Stimulated activated effector memory CD8-positive, alpha-beta T cell treated with anti-CD3 and anti-CD28 coated beads, Interleukin-12 subunit alpha, Interleukin-12 subunit beta, amount 100 ng/mL, for 72 hours (primary cell): ENCODE measurements at regions not wholly inside any gene's neighbourhood (a gene's known extent, or its start where the extent isn't known, plus 50 kb on each side); places are given as distances from the start of the nearest gene placed in this dataset.
A peak's percentile ranks its signal among the peaks of the same experiment; 100 is the strongest.

Source experiments
- ATAC-seq: fragments of 150-1000 bp; cut with Tn5 transposase; 2 replicates; pipeline ENCODE4 v1.10.0; 2021
- DNase-seq, 2 donors: peaks; one replicate each; pipeline ENCODE4 v3.0.0; 2021 to 2022; ENCODE audit warnings: low spot score in 2 of 2
- H3K27ac Mint-ChIP-seq: one replicate; pipeline ENCODE4 v1.8.0; 2022; ENCODE audit warnings: mild to moderate bottlenecking, mixed read lengths
- H3K36me3 Mint-ChIP-seq: one replicate; pipeline ENCODE4 v1.8.0; 2022; ENCODE audit warnings: mild to moderate bottlenecking, mixed read lengths
- H3K4me1 Mint-ChIP-seq: one replicate; pipeline ENCODE4 v1.8.0; 2022; ENCODE audit warnings: mixed read lengths
- H3K4me3 Mint-ChIP-seq: one replicate; pipeline ENCODE4 v1.8.0; 2022; ENCODE audit warnings: mild to moderate bottlenecking, mixed read lengths
- H3K9me3 Mint-ChIP-seq: one replicate; pipeline ENCODE4 v1.8.0; 2022; ENCODE audit warnings: mixed read lengths

- peaks cover 73% of the 10 kb centered on the region for H3K4me1 Mint-ChIP-seq
- peaks cover 1% of the 10 kb centered on the region for H3K36me3 Mint-ChIP-seq
- no peaks in the 10 kb centered on the region for H3K9me3 Mint-ChIP-seq
- H3K27ac Mint-ChIP-seq: peak overlapping the region; percentile 32
- ATAC-seq (no peak), DNase-seq (no peak)
- no peak overlapping the region for H3K4me3 Mint-ChIP-seq
These were observed 77.2 kb downstream of the KLF12 start for GRCh38 chr13:74056801-74057542.

DNA sequence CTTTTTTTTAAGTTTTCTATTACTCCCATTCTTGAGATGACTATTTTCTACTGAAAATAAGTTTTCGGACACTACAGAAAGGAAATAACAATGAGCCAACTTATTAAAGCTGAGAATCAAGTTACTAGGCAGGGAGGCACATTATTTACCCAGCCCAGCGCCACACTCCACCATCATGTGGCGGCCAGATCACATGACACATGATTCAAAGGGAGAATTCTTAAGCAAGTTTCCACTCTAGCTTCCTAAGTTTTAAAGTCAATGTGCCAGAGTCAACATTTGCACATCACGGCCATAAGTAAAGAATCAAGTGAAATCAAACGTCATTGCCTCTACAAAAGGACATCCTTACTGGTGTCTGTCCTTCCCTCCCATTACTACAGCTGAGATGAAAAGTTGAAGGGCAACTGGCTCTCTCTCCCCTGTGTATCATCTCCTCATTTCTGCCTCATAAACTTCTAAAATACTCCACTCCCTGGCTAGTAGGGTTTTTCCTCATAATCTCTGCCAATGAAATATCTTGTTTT lies 81.7 kb downstream of the KLF12 start:
- peaks cover 87% of the 10 kb centered on the region for H3K4me1 Mint-ChIP-seq
- no peak for ATAC-seq
- no peak overlapping the region for H3K4me3 Mint-ChIP-seq
- no peak overlapping the region for H3K27ac Mint-ChIP-seq
- no peaks in the 10 kb centered on the region for H3K36me3 Mint-ChIP-seq
- DNase-seq: no peak
- no peaks in the 10 kb centered on the region for H3K9me3 Mint-ChIP-seq

DNA sequence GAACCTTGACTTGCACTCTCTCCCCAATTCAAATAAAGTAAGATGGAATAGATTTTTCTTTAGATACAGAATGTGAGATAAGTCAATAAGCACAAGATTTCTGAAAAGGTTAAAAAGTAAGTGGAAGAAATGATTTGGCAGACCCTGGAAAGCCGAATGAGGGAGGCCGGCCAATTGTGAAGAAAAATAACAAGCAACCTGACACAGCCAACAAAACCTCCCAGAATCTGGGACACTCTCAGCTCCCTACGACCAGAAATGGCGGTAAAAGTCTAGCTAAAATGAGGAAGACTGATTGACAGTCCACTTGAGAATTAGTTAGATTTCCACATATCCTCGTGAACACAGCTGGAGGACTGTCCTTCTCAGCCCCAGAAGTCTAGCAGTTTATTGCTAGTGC lies 85.4 kb downstream of the KLF12 start:
- DNase-seq (no peak), ATAC-seq (no peak)
- H3K4me1 Mint-ChIP-seq: peaks cover 73% of the 10 kb centered on the region
- H3K4me3 Mint-ChIP-seq: no peak overlapping the region
- no peaks in the 10 kb centered on the region for H3K9me3 Mint-ChIP-seq
- no peak overlapping the region for H3K27ac Mint-ChIP-seq
- H3K36me3 Mint-ChIP-seq: no peaks in the 10 kb centered on the region

GRCh38 chr13:74047931-74048600 lies 86.1 kb downstream of the KLF12 start:
- Mint-ChIP-seq H3K36me3 (no peaks in the 10 kb centered on the region), H3K4me3 (no peak overlapping the region), H3K9me3 (no peaks in the 10 kb centered on the region), H3K27ac (no peak overlapping the region), H3K4me1 (peaks cover 74% of the 10 kb centered on the region)
- ATAC-seq: no peak
- no peak for DNase-seq

- Mint-ChIP-seq H3K9me3 (no peaks in the 10 kb centered on the region), H3K4me1 (peaks cover 76% of the 10 kb centered on the region), H3K27ac (no peak overlapping the region), H3K36me3 (no peaks in the 10 kb centered on the region), H3K4me3 (no peak overlapping the region)
- DNase-seq (no peak), ATAC-seq (peak; percentile 70)
These were observed 87.8 kb downstream of the KLF12 start for GRCh38 chr13:74046431-74046830.

GRCh38 chr13:74045583-74045982 lies 88.6 kb downstream of the KLF12 start:
- no peak overlapping the region for H3K4me3 Mint-ChIP-seq
- H3K4me1 Mint-ChIP-seq: peaks cover 75% of the 10 kb centered on the region

GRCh38 chr13:74043237-74043636 lies 91.0 kb downstream of the KLF12 start:
- ATAC-seq: no peak
- H3K36me3 Mint-ChIP-seq: no peaks in the 10 kb centered on the region
- H3K4me1 Mint-ChIP-seq: peaks cover 63% of the 10 kb centered on the region
- no peak for DNase-seq
- H3K9me3 Mint-ChIP-seq: no peaks in the 10 kb centered on the region
- no peak overlapping the region for H3K27ac Mint-ChIP-seq
- no peak overlapping the region for H3K4me3 Mint-ChIP-seq

More at GRCh38 chr13:74045583-74045982, 88.6 kb downstream of the KLF12 start:
- H3K36me3 Mint-ChIP-seq: no peaks in the 10 kb centered on the region
- no peak for ATAC-seq
- no peak for DNase-seq
- H3K9me3 Mint-ChIP-seq: no peaks in the 10 kb centered on the region
- H3K27ac Mint-ChIP-seq: no peak overlapping the region

DNA sequence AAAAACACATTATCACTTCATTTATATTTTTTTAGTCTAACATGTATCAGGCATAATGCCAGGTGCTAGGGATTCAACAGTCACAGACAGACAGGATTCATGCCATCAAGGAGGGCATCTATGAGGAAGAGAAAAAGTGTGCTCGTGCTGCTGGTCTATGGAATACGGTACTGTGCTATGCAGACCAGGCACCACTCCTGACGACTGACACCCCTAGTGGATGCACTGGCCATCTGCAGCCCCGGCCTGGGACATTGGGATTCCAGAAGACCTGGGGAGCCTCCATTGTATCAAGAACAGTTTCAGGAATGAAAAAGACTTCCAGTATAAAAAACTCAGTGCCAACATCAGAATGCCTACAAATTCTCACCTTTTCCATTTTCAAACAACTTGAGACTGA lies 94.0 kb downstream of the KLF12 start:
- H3K9me3 Mint-ChIP-seq: no peaks in the 10 kb centered on the region
- peaks cover 5% of the 10 kb centered on the region for H3K36me3 Mint-ChIP-seq
- H3K4me3 Mint-ChIP-seq: no peak overlapping the region
- H3K27ac Mint-ChIP-seq: no peak overlapping the region
- peaks cover 71% of the 10 kb centered on the region for H3K4me1 Mint-ChIP-seq
- no peak for DNase-seq
- ATAC-seq: peak; percentile 57

DNA sequence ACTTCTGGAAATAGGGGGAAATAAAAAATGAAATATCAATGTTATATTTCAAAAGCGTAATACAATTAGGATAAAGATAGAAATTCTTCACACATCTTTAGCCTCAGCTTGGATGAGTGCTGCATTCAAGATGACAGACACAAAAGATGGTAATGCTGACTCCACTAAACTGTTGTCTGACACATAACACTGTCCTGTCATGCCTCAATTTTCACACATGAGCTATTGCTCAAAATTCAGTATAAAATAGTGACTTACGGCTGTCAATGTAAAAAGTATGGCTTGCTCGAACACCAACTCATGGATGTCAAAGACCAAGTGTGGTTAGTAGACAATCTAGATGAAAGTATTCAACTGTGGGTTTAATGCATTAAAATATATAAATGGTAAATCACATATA lies 94.5 kb downstream of the KLF12 start:
- Mint-ChIP-seq H3K4me1 (peaks cover 69% of the 10 kb centered on the region), H3K36me3 (peaks cover 5% of the 10 kb centered on the region), H3K4me3 (no peak overlapping the region), H3K27ac (no peak overlapping the region), H3K9me3 (no peaks in the 10 kb centered on the region)
- DNase-seq (no peak), ATAC-seq (peak; percentile 62)

DNA sequence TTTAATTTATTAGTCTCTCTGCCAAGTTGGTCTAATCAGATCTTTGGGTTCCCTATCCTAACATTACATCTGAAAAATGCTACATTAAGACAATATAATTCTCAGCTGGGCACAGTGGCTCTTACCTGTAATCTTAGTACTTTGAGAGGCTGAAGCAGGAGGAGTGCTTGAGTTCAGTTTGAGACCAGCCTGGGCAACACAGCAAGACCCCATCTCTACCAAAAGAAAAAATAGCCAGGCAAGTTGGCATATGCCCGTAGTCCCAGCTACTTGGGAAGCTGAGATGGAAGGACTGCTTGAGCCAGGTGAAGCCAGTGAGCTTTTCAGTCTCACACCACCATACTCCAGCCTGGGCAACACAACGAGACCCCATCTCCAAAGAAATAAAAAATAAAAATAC lies 95.0 kb downstream of the KLF12 start:
- no peak for DNase-seq
- no peak for ATAC-seq
- Mint-ChIP-seq H3K4me3 (no peak overlapping the region), H3K36me3 (peaks cover 5% of the 10 kb centered on the region), H3K4me1 (peaks cover 65% of the 10 kb centered on the region), H3K27ac (no peak overlapping the region), H3K9me3 (no peaks in the 10 kb centered on the region)

GRCh38 chr13:74037762-74038161 lies 96.4 kb downstream of the KLF12 start:
- Mint-ChIP-seq H3K36me3 (peaks cover 5% of the 10 kb centered on the region), H3K4me3 (no peak overlapping the region), H3K9me3 (no peaks in the 10 kb centered on the region)

GRCh38 chr13:74036373-74036772 lies 97.8 kb downstream of the KLF12 start:
- H3K9me3 Mint-ChIP-seq: no peaks in the 10 kb centered on the region
- peaks cover 43% of the 10 kb centered on the region for H3K4me1 Mint-ChIP-seq
- peak overlapping the region; percentile 33 for H3K27ac Mint-ChIP-seq
- no peak for ATAC-seq
- DNase-seq: no peak
- H3K4me3 Mint-ChIP-seq: no peak overlapping the region
- peaks cover 5% of the 10 kb centered on the region for H3K36me3 Mint-ChIP-seq

More at GRCh38 chr13:74037762-74038161, 96.4 kb downstream of the KLF12 start:
- no peak for DNase-seq
- no peak overlapping the region for H3K27ac Mint-ChIP-seq
- ATAC-seq: peak; percentile 85
- peaks cover 51% of the 10 kb centered on the region for H3K4me1 Mint-ChIP-seq

- ATAC-seq: no peak
These were observed 98.3 kb downstream of the KLF12 start for GRCh38 chr13:74035896-74036295.

GRCh38 chr13:74032325-74032724 lies 101.9 kb downstream of the KLF12 start:
- Mint-ChIP-seq H3K27ac (no peak overlapping the region), H3K4me1 (peaks cover 36% of the 10 kb centered on the region), H3K4me3 (no peak overlapping the region), H3K9me3 (no peaks in the 10 kb centered on the region), H3K36me3 (peaks cover 5% of the 10 kb centered on the region)
- ATAC-seq (no peak), DNase-seq (no peak)

More at GRCh38 chr13:74035896-74036295, 98.3 kb downstream of the KLF12 start:
- peaks cover 5% of the 10 kb centered on the region for H3K36me3 Mint-ChIP-seq
- no peak overlapping the region for H3K4me3 Mint-ChIP-seq
- peaks cover 39% of the 10 kb centered on the region for H3K4me1 Mint-ChIP-seq
- H3K27ac Mint-ChIP-seq: peak overlapping the region; percentile 33
- DNase-seq: no peak
- no peaks in the 10 kb centered on the region for H3K9me3 Mint-ChIP-seq

DNA sequence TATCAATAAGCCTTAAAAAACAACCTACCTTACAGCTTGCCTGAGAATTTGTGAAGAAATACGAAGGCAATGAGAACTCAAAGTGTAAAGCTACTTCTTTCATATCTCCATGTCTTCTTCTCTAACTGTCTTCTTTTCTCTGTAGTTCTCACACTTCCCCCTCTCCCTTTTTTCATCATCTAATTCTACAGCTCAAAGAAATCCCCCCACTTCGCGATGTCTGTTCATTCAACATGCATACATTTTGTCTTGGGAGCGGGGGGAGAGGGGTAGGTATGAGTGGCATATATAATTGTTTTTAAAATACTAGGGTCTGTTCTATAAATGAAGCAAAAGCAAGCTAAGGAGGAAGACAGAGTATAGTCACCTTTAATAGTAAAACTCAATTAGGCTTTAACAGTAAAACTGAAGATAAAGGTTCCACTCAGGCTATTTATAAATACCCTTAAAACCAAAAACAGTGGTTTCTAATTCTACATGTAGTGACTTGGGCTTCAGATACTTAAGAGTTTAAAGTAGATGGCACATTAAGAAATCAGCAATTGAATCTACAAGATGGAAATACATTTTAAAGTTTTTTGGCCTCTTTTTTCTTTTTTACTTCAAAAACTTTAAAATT lies 106.9 kb downstream of the KLF12 start:
- ATAC-seq: peak; percentile 24
- Mint-ChIP-seq H3K4me1 (peaks cover 56% of the 10 kb centered on the region), H3K4me3 (peak overlapping the region; percentile 73)

More for the DNA sequence above, 106.9 kb downstream of the KLF12 start:
- DNase-seq: no peak
- Mint-ChIP-seq H3K36me3 (peaks cover 6% of the 10 kb centered on the region), H3K27ac (peak overlapping the region; percentile 80), H3K9me3 (no peaks in the 10 kb centered on the region)
